ENCODE measurements at regions not wholly inside any gene's neighbourhood (a gene's known extent, or its start where the extent isn't known, plus 50 kb on each side); places are given as distances from the start of the nearest gene placed in this dataset.

DNA sequence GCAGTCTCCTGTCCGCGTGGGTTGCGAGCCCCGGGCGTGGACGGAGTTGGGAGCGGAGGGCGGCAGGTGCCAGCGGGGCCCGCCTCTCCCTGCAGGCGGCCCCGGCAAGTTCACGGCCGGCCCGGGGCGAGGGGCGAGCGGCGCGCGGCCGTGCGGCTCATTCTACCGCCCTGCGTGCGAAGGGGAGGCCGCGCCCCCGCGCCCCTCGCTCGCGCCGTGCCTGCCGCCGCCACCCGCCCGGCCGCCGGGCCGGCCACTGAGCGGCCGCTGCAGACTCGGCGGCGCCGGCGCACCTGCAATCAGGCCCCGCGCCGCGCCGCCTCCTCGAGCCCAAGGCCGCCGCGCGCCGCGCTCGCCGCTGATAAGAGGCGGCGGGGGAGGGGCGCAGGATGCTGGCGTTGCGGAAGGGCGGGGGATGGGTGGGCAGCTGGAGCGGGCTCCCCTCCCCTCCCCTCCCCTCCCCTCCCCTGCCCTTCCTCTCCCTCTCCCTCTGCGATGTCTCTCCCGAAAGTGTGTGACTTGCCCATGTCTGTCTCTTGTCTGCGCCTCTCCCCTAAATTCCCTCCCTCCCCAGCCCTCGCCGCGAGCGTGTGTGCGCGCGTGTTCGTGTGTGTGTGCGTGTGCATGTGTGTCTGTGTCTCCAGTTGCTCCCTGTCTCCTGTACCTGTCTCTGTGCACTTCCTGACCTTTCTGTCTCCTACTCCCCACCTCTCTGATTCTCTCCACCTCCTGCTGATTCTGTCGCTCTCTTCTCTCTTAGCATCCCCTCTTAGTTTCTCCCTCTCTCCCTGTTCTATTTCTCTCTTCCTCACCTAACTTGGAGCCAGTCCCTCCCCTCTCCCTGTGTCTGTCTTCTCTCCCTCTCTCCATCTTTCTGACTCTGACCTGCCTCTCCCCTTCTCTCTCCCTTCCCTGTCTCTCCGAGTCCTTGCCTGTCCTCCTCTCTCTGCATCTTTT lies 768.1 kb upstream of the TBX3 start:
- DNase-seq = peak; percentile 28

DNA sequence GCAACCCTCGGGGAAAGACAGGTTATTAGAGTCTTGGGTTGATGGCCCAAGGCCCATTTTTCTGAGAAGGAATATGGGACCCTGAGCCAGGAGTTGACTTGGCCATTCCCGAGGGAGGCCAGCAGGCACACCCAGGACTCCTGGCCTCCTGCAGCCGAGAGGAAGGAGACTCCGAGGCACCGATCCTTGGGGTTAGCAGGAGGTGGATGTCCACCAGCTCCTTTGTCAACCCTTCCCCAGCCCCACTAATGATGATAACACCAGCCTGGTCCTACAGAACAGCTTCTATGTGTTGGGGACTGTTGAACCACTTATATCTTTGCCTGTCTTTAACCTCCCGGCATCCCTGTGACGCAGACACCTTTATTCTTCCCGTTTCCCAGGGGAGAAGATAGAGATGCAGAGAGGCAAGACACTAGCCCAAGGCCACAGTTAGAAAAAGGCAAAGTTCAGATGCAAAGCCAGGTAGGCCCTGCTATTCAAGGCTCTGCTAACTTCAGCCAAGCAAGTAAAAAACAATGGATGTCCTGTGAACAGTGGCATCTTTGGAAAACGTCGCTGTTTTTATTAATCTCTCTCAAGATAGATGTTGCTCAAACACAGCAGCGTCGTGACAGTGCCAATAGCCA lies 767.3 kb upstream of the TBX3 start:
- DNase-seq = no peak

DNA sequence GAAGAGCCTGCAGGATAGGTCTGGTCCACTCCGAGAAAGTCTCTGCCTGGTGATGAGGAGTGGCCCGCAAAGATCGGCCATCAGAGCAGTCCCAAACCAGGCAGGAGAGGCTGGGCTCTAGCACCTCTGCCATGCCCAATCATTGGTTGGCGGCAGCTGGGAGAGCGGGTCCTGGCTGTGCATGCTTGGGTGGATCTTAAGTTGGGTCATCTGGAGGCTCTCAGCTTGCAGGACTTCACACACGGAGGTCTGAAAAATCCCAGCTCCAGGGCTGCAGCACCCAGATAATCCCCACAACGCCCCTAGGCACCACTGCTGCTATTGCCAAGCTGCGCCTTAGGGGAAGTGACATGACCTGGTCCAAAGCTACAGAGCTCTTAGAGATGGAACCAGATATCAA lies 766.7 kb upstream of the TBX3 start:
- DNase-seq = no peak

DNA sequence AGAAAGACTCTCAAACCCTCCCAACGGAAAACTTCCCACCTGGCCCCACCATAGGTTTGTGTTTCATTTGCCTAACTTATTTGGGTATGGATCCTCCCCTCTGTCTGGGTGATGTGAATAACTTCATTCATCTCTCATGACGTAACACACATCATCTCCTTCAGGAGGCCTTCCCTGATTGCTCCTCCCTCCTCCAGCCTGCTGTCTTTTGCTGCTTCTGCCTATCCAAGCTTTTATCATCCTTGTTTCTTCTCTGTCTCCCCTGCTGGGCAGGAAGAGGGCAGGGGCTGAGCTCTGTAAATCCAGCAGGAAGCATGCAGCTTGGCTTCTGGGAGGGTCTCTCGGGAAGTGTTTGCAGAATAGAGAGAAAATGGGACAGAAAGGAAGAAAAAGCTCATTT lies 766.0 kb upstream of the TBX3 start:
- DNase-seq = no peak

DNA sequence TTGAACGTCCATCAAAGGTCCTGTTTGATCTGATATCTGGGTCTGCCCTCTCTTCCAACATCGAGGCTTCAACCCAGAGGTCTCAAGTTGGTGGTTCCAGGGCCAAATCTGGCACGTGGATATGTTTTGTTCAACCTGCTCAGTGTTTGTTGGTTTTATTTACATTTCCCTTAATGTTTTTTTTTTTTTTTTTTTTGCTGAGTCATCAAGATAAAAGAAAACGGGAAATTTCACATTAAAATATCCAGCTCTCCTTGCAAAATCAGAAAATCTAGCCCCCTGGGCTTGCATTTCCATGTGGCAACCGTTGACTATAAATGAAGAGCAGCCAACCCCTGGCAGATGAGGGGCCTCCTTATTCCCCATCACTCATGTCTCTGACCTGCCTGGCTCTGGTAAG lies 765.6 kb upstream of the TBX3 start:
- DNase-seq = no peak

DNA sequence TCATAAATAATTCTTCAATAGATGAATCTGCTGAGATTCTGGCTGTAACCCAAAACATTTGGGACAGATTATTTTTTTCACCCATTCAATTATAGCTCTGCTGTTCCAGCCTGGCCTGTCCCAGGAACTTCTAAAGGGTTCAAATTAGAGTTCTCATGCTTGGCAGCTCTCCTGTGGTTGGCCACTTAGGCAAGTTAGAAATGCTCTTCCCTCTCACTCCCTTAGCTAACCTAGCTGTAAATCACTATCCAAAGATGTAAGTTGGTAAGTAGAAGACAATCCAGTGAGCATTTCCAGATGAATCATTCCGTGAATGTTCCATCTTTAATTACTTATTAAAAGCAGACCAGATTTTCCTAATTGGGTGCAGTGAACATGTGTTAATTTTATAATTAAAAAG lies 760.4 kb upstream of the TBX3 start:
- no peak for DNase-seq

DNA sequence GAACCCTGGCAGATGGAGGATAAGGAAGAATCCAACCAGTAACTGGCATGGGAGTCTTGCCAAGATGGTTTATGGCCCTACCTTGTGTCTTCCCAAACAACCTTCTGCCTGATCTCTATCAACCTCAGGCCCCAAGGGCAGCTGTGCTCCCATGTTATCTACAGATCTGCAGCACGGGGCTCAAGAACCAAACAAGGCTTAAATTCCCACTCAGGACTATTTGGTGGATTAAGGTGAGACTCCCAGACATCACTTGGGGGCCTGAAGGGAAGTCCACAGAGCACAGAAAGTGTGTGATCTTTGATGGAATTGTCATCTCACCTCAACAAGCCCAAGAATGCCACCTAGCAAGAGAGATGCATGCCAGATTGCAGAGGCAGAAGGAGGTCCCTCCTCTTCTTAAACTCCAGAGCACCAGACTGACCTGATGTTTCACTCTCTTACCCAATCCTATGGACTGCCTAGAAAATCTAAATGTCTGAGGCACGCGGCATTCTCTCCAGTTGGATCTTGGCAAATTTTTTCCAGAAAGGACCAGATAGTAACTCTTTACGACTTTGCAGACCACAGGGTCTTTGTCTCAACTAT lies 759.5 kb upstream of the TBX3 start:
- DNase-seq = no peak

DNA sequence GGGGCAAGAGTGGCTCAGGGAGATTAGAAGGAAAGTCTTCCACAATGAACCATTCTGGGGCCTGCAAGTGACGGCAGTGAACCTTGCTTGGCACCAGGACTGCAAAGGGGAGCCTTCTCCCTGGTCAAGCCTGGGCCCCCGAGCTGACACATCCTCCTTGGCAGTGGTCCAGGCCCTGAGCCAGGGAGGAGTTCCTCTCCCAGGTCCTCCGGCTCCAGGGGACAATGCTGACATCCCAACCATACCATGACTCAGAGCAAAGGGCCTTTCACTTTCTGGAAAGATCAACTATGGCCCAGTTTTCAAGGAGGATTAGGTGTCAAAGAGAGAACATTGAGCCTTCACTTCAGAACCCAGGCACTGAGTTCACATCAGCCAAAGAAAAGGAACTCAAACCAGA lies 756.5 kb upstream of the TBX3 start:
- DNase-seq = no peak

DNA sequence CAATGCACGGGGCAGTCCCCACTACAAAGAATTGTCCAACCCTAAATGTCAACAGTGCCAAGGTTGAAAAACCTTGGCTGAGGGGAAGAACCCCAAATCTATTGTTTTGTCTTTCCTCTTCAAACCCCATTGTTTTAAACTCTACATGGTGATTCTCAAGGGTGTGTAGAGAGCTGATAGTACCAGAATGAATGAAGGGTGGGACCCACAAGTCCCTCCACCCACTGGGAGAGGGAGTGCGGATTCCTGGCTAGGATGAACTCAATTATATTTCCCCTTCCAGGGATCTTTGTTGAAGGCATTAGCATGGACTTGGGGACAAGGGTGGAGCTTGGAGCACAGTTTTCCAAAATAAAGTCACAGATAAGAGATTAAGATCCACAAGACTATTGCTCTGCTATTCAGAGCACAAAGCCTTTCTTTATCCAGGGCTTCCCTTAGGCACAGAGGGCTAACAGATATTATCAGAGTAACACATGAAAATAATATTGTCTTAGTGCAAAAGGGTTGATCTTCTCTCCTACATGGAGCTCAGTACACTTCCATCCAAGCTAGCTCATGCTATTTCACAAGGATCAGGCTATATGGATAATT lies 755.1 kb upstream of the TBX3 start:
- DNase-seq = no peak

DNA sequence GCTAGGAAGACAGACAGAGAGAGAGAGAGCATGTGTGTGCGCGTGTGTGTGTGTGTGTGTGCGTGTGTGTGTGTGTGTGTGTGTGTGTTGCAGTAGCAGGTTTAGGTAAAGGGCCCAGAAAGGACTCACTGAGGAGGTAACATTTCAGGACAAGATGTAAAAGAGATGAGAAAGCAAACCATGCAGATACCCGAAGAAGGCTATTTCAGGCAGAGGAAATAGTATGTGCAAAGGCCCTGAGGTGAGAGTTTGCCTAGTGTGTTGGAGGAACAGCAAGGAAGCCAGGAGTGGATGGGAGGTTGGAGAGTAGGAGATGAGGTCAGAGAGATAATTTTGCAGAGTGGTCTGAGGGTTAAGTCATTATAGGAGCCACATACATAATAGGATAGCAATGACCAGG lies 754.3 kb upstream of the TBX3 start:
- no peak for DNase-seq

DNA sequence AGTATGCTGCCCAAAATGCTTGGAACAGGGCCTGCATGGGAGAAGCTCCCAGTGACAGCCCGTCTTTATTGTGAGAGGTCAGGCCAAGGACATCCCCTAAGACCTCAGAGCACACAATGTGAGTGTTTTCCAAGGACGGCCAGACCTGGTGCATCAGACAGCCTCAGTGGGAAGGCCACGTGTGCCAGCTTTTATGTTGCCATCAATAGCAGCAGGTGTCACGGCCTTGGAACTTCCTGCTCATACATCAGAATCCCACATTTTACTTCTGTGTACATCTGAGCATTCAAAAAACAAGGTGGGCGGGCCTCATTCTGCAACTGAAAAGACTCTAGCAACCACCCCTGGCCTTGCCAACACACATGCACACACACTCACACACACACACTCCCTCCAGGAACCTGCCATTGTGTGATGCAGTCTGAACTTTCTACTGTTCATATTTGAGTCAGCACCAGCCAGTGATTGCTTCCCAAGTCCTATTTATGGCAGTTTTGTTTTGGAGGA lies 753.1 kb upstream of the TBX3 start:
- DNase-seq = no peak

DNA sequence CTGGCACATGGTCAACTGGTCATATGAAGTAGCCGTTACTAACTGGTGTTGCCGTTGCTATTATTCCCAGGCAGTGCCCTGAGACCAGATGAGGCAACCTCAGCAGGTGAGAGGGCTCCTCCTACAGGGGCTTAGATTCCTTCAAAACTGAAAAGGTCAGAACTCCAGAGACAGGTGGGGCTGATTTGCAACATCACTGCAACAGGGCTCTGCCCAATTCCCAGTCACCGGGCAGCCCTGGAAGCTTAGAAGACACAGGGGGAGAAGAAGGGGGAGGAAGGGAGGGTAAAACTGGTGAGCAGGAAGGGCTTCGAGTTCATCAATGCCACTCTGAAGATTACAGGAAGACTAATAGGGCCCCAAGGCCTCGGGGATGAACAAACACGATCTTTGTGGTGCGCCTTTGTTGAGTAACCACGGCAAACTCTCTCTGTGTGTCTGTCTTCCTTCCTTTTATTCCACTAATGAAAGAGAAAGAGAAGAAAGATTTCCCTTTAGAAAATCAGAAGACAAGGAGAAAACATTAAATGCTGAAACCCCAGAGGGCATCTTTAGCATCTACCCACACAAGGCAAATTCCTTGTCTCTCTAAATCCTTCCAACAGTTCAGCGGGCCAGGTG lies 749.1 kb upstream of the TBX3 start:
- no peak for DNase-seq

DNA sequence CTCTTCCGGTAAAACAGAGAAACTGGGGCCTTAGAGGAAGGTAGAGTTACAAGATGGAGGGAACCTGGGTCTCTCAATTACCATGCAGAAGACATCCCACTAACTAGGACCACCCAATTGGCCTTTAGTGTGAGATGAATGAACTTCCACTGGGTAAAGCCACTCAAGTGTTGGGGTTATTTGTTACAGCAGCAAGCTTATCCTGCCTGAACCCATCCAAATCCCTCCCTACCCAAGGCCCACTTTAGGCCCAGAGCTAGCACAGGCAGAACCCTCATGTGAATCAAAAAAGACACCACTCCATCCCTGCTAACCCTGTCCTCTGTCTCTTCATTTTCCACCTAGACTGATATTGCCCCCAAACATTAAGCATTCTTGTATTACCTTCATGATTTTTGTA lies 746.7 kb upstream of the TBX3 start:
- DNase-seq = no peak

DNA sequence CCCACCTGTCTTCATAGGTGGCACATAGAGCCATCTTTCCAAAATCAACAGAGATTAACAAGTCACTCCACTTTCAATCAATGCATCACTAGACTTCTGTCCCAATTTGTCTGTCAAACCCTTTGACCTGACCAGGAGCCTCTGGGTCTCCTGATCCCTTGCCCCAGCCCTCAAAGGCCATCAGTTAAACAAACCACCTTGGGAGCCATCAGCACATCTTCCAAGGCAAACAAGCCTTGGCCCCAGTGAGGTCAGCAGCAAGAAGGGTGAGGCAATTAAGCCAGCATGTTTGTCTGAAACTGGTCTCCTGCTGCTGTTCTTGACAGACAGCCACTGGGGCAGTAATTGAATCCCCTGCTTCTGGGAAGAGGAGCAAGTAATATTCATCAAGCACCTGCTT lies 742.8 kb upstream of the TBX3 start:
- no peak for DNase-seq

DNA sequence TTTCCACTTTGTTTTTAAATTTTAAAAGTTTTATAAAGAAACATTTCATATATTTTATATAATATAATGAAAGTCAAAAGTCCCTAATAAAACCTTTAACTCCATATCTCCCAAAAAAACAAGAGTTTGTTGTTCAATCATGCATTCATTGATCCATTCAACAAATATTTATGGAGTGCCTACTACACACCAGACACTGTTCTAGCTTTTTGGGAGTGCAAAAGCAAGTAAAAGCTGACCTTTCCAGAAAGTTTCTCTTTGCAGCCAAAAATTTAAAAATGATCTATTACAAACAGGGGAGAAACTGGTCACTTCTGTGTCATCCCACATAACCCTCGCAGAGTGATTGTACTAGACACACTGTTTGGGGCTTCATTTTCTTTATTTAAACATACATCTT lies 740.0 kb upstream of the TBX3 start:
- DNase-seq = no peak

DNA sequence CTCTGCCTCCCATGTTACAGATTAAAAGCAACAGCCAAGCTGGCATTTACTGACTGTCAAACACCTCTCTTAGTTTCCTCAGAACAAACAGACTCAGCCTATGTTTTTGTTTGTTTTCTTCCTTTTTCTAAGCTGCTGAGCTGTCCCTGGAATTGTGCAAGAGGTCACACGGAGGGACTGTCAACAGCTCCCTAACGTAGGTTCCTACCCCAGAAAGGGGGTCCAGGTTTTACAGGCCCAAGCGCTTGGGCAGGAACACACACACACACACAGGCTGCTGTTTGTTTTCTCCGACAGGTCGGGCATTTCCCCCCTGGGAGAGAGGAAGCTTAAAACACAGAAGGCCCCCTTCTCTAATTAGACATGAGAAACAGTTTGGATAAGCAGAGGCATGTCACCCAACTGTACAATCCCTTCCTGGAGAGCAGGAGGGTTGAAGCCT lies 739.6 kb upstream of the TBX3 start:
- no peak for DNase-seq

DNA sequence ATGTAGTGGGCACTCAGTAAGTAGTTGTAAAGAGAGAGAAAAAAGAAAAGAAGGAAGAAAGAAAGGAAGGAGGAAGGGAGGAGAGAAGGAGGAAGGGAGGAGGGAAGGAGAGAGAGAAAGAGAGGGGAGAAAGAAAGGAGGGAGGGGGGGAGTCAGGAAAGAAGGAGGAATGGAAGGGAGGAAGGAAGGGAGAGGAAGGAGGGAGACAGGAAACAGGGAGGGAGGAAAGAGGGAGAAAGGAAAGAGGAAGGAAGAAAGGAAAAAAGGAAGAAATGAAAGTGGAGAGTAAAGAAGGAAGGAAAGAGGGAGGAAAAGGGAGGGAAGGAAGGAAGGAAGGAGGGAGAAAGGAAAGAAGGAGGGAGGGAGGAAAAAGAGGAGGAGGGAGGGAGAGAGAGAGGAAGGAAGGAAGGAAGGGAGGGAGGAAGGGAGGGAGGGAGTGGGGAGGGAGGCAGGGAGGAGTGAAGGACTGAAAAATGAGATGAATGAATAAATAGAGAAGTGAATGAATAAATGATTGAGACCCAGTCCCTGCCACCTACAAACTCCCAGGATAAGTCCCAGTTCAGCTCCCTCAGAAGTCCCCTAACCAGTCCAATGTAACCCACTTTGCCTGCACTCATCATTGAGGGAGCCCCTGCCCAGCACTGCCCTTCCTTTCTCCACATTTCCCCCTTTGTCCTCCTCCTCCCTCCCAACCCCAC lies 739.0 kb upstream of the TBX3 start:
- no peak for DNase-seq

DNA sequence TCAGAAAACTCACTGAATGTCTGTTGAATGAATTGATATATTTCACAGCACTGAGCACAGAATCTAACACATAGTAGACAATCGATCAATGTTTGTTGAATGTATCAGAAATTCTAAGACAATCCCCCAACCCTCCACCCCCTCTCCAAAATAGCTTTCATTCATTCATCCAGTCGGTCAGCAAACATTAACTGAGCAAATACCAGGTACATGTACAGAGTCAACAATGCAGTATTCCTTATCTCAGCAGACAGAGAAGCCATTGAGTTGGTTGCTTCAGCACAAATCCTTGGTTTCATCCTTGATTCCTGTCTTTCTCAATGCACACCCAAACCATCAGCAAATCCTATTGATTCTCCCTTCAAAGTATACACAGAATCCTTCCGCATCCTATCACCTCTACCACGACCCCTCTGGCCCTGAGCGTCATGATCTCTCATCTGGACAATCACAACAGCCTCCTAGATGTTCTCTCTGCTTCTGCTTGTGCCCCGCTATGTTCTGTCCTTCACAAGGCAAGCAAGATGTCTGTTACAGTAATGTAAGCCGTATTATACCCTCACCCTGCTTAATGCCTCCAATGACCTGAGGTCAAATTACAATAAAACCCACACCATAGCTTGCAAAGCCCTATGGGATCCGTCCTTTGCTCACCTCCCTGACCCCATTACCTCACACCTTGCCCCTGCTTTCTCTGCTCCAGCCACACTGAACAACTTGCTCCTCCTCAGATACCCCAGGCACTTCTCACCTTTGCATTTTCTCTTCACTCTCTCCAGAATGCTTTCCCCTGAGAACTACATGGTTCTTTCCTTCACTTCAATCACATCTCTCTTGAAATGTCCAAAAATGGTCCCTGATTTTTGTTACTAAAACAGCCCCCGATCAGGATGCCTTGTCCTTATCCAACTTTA lies 738.1 kb upstream of the TBX3 start:
- no peak for DNase-seq

DNA sequence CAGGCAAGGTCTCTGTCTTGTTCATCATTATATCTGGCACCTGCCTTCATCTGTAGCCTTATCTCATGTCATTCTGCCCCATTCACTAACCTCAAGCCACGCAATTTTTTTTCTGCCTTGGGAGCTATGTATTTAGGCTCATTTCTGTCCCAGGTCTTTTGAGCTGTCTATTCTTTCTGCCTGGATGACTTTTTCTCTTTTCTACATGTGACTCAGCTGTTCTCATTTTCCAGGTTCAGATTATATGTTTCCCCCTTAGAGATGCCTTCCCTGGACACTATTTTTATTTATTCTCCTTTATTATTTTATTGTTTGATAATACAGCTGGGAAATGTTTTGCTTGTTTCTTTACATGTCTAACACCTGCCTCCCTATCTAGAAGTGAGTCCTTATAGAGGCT lies 737.4 kb upstream of the TBX3 start:
- no peak for DNase-seq

DNA sequence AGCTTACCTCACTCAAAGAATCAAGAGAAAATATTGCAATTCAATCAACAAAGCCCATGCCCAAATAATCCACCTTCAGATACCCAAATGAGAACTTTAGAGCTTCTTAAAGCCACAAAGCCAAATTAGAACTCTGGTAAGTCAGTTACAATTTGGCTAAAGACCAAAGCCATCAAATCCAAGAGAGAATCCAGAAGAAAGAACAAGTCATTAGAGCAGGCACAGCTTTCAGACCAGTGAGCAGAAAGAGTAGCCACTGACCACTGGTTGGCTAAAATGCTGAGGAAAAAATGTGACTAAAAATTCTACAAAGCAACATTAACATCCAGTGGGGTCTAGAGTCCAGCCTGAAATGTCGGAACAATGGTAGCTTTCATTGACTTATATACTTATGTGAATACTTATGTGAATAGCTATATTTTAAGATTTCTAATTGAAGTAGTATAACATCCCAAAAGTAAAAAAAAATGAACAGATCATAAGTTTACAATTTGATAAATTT lies 735.2 kb upstream of the TBX3 start:
- no peak for DNase-seq

DNA sequence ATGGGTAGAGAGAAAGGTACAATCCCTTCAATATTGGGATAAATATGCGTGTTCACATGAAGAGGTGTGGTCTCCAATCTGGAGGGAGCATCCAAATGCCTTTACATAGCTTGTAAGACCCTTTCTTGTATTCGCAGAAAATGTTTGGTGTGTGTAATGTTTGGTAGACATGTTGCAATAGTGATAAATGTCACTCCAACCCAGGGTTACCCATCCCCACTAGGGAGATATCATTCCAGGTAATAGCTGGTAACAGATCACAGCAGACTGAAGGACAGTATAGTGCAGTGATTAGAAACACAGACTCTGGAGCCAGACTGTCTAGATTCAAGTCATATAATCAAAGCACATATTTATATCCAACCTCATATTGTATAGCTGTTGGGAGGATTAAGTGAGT lies 733.6 kb upstream of the TBX3 start:
- DNase-seq = no peak

Data from NCI-H2227 treated with DMSO at 0.1 percent for 48 hours (cell line).